ENCODE measurements at regions not wholly inside any gene's neighbourhood (a gene's known extent, or its start where the extent isn't known, plus 50 kb on each side); places are given as distances from the start of the nearest gene placed in this dataset.

DNA sequence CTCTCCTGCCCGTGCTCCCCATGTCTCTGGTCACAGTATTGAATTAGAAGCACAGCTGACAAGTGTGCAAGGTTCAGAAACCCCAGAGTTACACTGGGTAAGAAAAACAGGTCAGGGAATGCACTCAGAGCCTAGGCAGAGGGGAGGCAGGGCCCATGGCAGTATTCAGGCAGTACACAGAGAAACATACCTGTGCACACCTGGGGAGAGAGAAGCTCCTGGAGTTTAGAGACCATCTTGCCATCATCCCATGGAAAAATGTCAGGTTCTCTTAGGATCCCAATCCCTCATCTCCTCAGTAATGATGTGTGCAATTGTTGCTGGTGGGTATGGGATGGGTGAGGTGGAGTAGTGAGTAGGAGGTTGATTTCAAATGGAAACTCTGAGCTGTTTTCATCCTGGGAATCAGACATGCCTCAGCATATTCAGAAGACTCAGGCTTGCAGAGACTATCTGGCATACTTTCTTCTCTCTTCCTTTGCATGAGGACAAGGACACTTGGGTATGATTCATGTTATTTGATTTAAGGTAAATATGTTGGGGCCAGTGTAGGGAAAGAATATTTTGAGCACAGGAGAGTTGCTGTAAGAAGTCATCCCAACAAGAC, 228.5 kb downstream of the ESM1 start:
- CTCF ChIA-PET = no interaction called here
- H3K4me3 Mint-ChIP-seq (ENCODE audit: unreplicated experiment) = no peak overlapping the region
- H3K27me3 Mint-ChIP-seq (ENCODE audit: insufficient read depth, unreplicated experiment) = no peaks in the 10 kb centered on the region
- no peak for DNase-seq
- intact Hi-C loops (cut with micrococcal nuclease; ENCODE audit: unreplicated experiment) = no loop called here
- Histone ChIP-seq H3K4me1 (no peaks in the 10 kb centered on the region), H3K27me3 (replicated peaks; ENCODE audit: control insufficient read depth, insufficient read depth, low read length) (no peaks in the 10 kb centered on the region), H3K4me3 (ENCODE audit: low read depth, low read length) (no peak overlapping the region), H3K36me3 (ENCODE audit: control insufficient read depth, insufficient read depth, low read length) (no peaks in the 10 kb centered on the region), H3K9me3 (peaks cover 2% of the 10 kb centered on the region; the same call in 1 of the 2 replicates)
- H3K36me3 Mint-ChIP-seq (ENCODE audit: insufficient read depth, unreplicated experiment) = no peaks in the 10 kb centered on the region
- no peak overlapping the region for H3K27ac Mint-ChIP-seq (ENCODE audit: unreplicated experiment)
- H3K4me1 Mint-ChIP-seq (ENCODE audit: low read depth, unreplicated experiment) = no peaks in the 10 kb centered on the region
- no peaks in the 10 kb centered on the region for H3K9me3 Mint-ChIP-seq (ENCODE audit: unreplicated experiment)
- TF ChIP-seq, protein P1, sequence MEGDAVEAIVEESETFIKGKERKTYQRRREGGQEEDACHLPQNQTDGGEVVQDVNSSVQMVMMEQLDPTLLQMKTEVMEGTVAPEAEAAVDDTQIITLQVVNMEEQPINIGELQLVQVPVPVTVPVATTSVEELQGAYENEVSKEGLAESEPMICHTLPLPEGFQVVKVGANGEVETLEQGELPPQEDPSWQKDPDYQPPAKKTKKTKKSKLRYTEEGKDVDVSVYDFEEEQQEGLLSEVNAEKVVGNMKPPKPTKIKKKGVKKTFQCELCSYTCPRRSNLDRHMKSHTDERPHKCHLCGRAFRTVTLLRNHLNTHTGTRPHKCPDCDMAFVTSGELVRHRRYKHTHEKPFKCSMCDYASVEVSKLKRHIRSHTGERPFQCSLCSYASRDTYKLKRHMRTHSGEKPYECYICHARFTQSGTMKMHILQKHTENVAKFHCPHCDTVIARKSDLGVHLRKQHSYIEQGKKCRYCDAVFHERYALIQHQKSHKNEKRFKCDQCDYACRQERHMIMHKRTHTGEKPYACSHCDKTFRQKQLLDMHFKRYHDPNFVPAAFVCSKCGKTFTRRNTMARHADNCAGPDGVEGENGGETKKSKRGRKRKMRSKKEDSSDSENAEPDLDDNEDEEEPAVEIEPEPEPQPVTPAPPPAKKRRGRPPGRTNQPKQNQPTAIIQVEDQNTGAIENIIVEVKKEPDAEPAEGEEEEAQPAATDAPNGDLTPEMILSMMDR (IDR thresholded peaks at IDR 0.05; ENCODE audit: insufficient read depth in 1 of 2, low read depth in 1 of 2, low read length in 1 of 2, severe bottlenecking in 1 of 2, unreplicated experiment in 1 of 2) = no peak
- BruUV-seq (replicated peaks) = no TSS peak
- POLR2A ChIA-PET = no interaction called here

DNA sequence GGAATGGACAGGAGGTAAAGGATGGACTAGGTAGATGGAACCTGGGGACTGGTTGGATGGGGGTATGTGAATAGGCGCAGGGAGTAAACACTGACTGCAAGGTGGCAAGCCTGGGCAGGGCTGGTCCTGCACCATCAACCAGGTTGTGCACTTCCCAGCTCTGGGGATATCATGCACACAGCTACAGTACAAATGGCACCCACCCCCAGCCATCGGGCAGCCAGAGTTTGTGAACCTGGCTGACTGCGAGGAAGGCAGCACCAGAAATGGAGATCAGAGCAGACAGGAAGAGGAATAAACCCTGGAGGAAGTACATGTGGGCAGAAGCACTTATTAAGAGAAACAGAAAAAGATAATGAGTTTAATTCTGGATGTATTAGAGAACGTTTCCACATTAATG, 229.1 kb downstream of the ESM1 start:
- TF ChIP-seq, protein P1 (IDR thresholded peaks at IDR 0.05; ENCODE audit: insufficient read depth in 1 of 2, low read depth in 1 of 2, low read length in 1 of 2, severe bottlenecking in 1 of 2, unreplicated experiment in 1 of 2) = no peak
- H3K36me3 ChIP-seq (ENCODE audit: control insufficient read depth, insufficient read depth, low read length) = no peaks in the 10 kb centered on the region
- no peaks in the 10 kb centered on the region for H3K36me3 Mint-ChIP-seq (ENCODE audit: insufficient read depth, unreplicated experiment)
- no peak overlapping the region for H3K4me3 Mint-ChIP-seq (ENCODE audit: unreplicated experiment)
- no peaks in the 10 kb centered on the region for H3K9me3 Mint-ChIP-seq (ENCODE audit: unreplicated experiment)
- DNase-seq = no peak
- H3K27ac Mint-ChIP-seq (ENCODE audit: unreplicated experiment) = no peak overlapping the region
- intact Hi-C loops (cut with micrococcal nuclease; ENCODE audit: unreplicated experiment) = no loop called here
- H3K4me1 Mint-ChIP-seq (ENCODE audit: low read depth, unreplicated experiment) = no peaks in the 10 kb centered on the region
- ChIA-PET POLR2A (no interaction called here), CTCF (no interaction called here)
- H3K4me1 ChIP-seq = no peaks in the 10 kb centered on the region
- H3K27me3 Mint-ChIP-seq (ENCODE audit: insufficient read depth, unreplicated experiment) = no peaks in the 10 kb centered on the region
- no peaks in the 10 kb centered on the region for H3K27me3 ChIP-seq (replicated peaks; ENCODE audit: control insufficient read depth, insufficient read depth, low read length)
- BruUV-seq (replicated peaks) = no TSS peak
- H3K4me3 ChIP-seq (ENCODE audit: low read depth, low read length) = no peak overlapping the region
- peaks cover 7% of the 10 kb centered on the region; the same call in 1 of the 2 replicates for H3K9me3 ChIP-seq

DNA sequence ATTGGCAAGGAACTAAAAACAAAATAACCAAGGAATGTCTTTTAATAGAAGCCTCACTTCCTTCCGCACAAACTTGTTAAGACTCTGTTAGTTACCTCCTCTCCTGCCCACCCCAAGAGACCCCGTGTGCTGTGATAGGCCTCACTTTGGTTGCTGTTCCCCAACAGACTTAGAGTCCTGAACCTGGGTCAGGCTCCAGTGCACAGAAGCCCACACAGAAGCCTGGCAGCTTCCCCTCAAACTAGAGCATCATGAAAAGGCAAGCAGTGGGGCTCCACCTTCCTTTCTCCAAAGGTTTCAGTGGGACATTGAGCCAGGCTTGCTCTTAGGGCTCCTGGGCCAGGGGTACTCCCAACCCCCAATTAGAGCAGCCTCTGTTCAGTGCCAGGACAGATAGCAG, 230.5 kb downstream of the ESM1 start:
- Histone ChIP-seq H3K27me3 (replicated peaks; ENCODE audit: control insufficient read depth, insufficient read depth, low read length) (no peaks in the 10 kb centered on the region), H3K36me3 (ENCODE audit: control insufficient read depth, insufficient read depth, low read length) (no peaks in the 10 kb centered on the region), H3K4me3 (ENCODE audit: low read depth, low read length) (no peak overlapping the region), H3K4me1 (no peaks in the 10 kb centered on the region), H3K9me3 (peaks cover 7% of the 10 kb centered on the region; the same call in 1 of the 2 replicates)
- no TSS peak for BruUV-seq (replicated peaks)
- H3K36me3 Mint-ChIP-seq (ENCODE audit: insufficient read depth, unreplicated experiment) = no peaks in the 10 kb centered on the region
- no peaks in the 10 kb centered on the region for H3K4me1 Mint-ChIP-seq (ENCODE audit: low read depth, unreplicated experiment)
- DNase-seq = no peak
- H3K4me3 Mint-ChIP-seq (ENCODE audit: unreplicated experiment) = no peak overlapping the region
- no peak overlapping the region for H3K27ac Mint-ChIP-seq (ENCODE audit: unreplicated experiment)
- TF ChIP-seq, protein P1 (IDR thresholded peaks at IDR 0.05; ENCODE audit: insufficient read depth in 1 of 2, low read depth in 1 of 2, low read length in 1 of 2, severe bottlenecking in 1 of 2, unreplicated experiment in 1 of 2) = no peak
- intact Hi-C loops (cut with micrococcal nuclease; ENCODE audit: unreplicated experiment) = no loop called here
- no peaks in the 10 kb centered on the region for H3K27me3 Mint-ChIP-seq (ENCODE audit: insufficient read depth, unreplicated experiment)
- ChIA-PET POLR2A (no interaction called here), CTCF (no interaction called here)
- H3K9me3 Mint-ChIP-seq (ENCODE audit: unreplicated experiment) = no peaks in the 10 kb centered on the region
